Tibial artery (tissue), 4 donors: ENCODE measurements at regions not wholly inside any gene's neighbourhood (a gene's known extent, or its start where the extent isn't known, plus 50 kb on each side); places are given as distances from the start of the nearest gene placed in this dataset.
A peak's percentile ranks its signal among the peaks of the same experiment; 100 is the strongest.

ENCODE experiments used
- DNase-seq, 2 donors: peaks; one replicate each; pipeline ENCODE4 v3.0.0-alpha.2; 2019
- H3K27ac ChIP-seq, 2 donors: fragments of 200-600 bp; sonication (generic) in 1 of 2; 1 replicate in 1 of 2; 2 replicates in 1 of 2; pipeline ENCODE4 v1.5.1; 2018 to 2019; ENCODE audit warnings: mild to moderate bottlenecking in 1 of 2
- H3K27me3 ChIP-seq, 2 donors: fragments of 200-600 bp; sonication (generic) in 1 of 2; one replicate each; pipeline versions ENCODE4 v1.5.1 to v1.6.0; 2016 to 2019
- H3K36me3 ChIP-seq, 3 donors: fragments of 200-600 bp; sonication (generic) in 2 of 3; one replicate each; pipeline ENCODE4 v1.5.1; 2016 to 2019; ENCODE audit warnings: mild to moderate bottlenecking in 2 of 3
- H3K4me1 ChIP-seq, 4 donors: fragments of 200-600 bp; sonication (generic) in 2 of 4; 1 replicate in 3 of 4; 2 replicates in 1 of 4; pipeline ENCODE4 v1.5.1; 2016 to 2019
- H3K4me3 ChIP-seq, 2 donors: fragments of 200-600 bp; sonication (generic) in 1 of 2; 1 replicate in 1 of 2; 2 replicates in 1 of 2; pipeline ENCODE4 v1.5.1; 2018 to 2019; ENCODE audit warnings: mild to moderate bottlenecking in 2 of 2
- H3K9me3 ChIP-seq, 3 donors: fragments of 200-600 bp; sonication (generic) in 1 of 3; one replicate each; pipeline ENCODE4 v1.5.1; 2016 to 2019
- CTCF ChIP-seq, 2 experiments: fragments of 200-600 bp in 1 of 2; fragments of 450-650 bp in 1 of 2; IDR thresholded peaks; one replicate each; pipeline ENCODE4 v1.5.1; 2017 to 2019; ENCODE audit warnings: antibody characterized with exemption in 2 of 2, mild to moderate bottlenecking in 1 of 2, moderate library complexity in 1 of 2
- intact Hi-C: fragments of 100-400 bp; cut with DNase I; formaldehyde crosslinking; loops from one replicate; pipeline ENCODE4 v1.15.0; 2023; ENCODE audit warnings: low total_unique reads

- no peak for DNase-seq
- H3K4me1 ChIP-seq = peaks cover 0 to 16% (median 7%) of the 10 kb centered on the region in 4 donors
- no peak for TF ChIP-seq CTCF (IDR thresholded peaks at IDR 0.05)
- H3K27me3 ChIP-seq = no peaks in the 10 kb centered on the region
- no peaks in the 10 kb centered on the region for H3K9me3 ChIP-seq
- H3K4me3 ChIP-seq = no peak overlapping the region
- no peaks in the 10 kb centered on the region for H3K36me3 ChIP-seq
- H3K27ac ChIP-seq = no peak overlapping the region
- intact Hi-C loops = no loop called here
Observed at GRCh38 chr7:41003977-41004376, 698.9 kb downstream of the INHBA start.

GRCh38 chr7:41003611-41003940 lies 699.3 kb downstream of the INHBA start:
- Histone ChIP-seq H3K4me3 (no peak overlapping the region), H3K27ac (no peak overlapping the region), H3K9me3 (no peaks in the 10 kb centered on the region), H3K4me1 (peaks cover 0 to 16% (median 7%) of the 10 kb centered on the region in 4 donors), H3K27me3 (no peaks in the 10 kb centered on the region), H3K36me3 (no peaks in the 10 kb centered on the region)
- TF ChIP-seq CTCF (IDR thresholded peaks at IDR 0.05) = no peak
- no peak for DNase-seq
- intact Hi-C loops = no loop called here

GRCh38 chr7:41002741-41003610 lies 699.9 kb downstream of the INHBA start:
- peak; percentile 45 to 60 for TF ChIP-seq CTCF (IDR thresholded peaks at IDR 0.05)
- Histone ChIP-seq H3K9me3 (no peaks in the 10 kb centered on the region), H3K27ac (no peak overlapping the region), H3K4me3 (no peak overlapping the region), H3K27me3 (no peaks in the 10 kb centered on the region), H3K36me3 (no peaks in the 10 kb centered on the region), H3K4me1 (peaks cover 0 to 16% (median 7%) of the 10 kb centered on the region in 4 donors)
- no peak for DNase-seq
- intact Hi-C loops = no loop called here

- Histone ChIP-seq H3K36me3 (no peaks in the 10 kb centered on the region), H3K27ac (no peak overlapping the region), H3K27me3 (no peaks in the 10 kb centered on the region), H3K4me3 (no peak overlapping the region), H3K4me1 (peaks cover 0 to 17% (median 9%) of the 10 kb centered on the region in 4 donors), H3K9me3 (no peaks in the 10 kb centered on the region)
- intact Hi-C loops = no loop called here
- no peak for DNase-seq
- TF ChIP-seq CTCF (IDR thresholded peaks at IDR 0.05) = no peak
Observed at GRCh38 chr7:41000042-41000441, 702.8 kb downstream of the INHBA start.

GRCh38 chr7:40996233-40996677 lies 706.6 kb downstream of the INHBA start:
- peaks cover 0 to 17% (median 8%) of the 10 kb centered on the region in 4 donors for H3K4me1 ChIP-seq
- H3K27me3 ChIP-seq = no peaks in the 10 kb centered on the region
- no peaks in the 10 kb centered on the region for H3K9me3 ChIP-seq
- H3K27ac ChIP-seq = no peak overlapping the region
- H3K4me3 ChIP-seq = no peak overlapping the region
- no peaks in the 10 kb centered on the region for H3K36me3 ChIP-seq
- TF ChIP-seq CTCF (IDR thresholded peaks at IDR 0.05) = no peak
- no peak for DNase-seq
- intact Hi-C loops = no loop called here
